ENCODE measurements at regions not wholly inside any gene's neighbourhood (a gene's known extent, or its start where the extent isn't known, plus 50 kb on each side); places are given as distances from the start of the nearest gene placed in this dataset.

DNA sequence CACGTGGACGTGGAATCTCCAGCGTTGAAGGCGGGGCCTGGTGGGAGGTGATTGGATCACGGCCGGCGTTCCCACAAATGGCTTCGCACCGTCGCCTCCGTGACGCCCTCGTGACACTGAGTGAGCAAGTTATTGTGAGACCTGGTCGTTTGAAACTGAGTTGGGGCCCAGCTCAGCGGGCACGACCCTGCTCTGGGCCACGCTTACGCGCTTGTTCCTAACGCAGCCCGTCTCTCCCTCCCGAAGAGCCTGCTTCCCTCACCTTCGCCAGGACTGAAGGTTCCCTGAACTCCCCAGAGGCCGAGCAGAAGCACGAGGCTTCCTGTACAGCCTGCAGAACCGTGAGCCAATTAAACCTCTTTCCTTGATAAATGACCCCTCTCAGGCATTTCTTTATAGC is 121.8 kb downstream of the RTP5 start:
- TF ChIP-seq POLR2AphosphoS5 (IDR thresholded peaks at IDR 0.05; ENCODE audit: borderline replicate concordance, low read depth, low read length) (no peak), EZH2 (IDR thresholded peaks at IDR 0.05) (no peak), FOXP2 (optimal IDR thresholded peaks at IDR 0.05; ENCODE audit: control extremely low read depth, extremely low read length, insufficient read depth) (no peak)
